GM20000 (cell line): ENCODE measurements at regions not wholly inside any gene's neighbourhood (a gene's known extent, or its start where the extent isn't known, plus 50 kb on each side); places are given as distances from the start of the nearest gene placed in this dataset.

Source experiments
- DNase-seq: peaks from one replicate; pipeline ENCODE4 v3.0.0; 2012; ENCODE audit warnings: low spot score
- CTCF ChIP-seq: IDR thresholded peaks from 2 replicates; pipeline ENCODE4 v1.5.1; 2012; ENCODE audit warnings: mild to moderate bottlenecking, control low read depth; ENCODE audit errors: extremely low read depth, missing control alignments

GRCh38 chr11:23536907-23537306, 676.6 kb upstream of the CCDC179 start:
- no peak for TF ChIP-seq CTCF

GRCh38 chr11:23539556-23539955, 679.3 kb upstream of the CCDC179 start:
- DNase-seq: no peak
- no peak for TF ChIP-seq CTCF

More at GRCh38 chr11:23536907-23537306, 676.6 kb upstream of the CCDC179 start:
- no peak for DNase-seq

- peak; percentile 53 for TF ChIP-seq CTCF
- peak; percentile 53 for DNase-seq
Observed at GRCh38 chr11:23540101-23540561, 679.9 kb upstream of the CCDC179 start.

GRCh38 chr11:23542189-23542588, 681.9 kb upstream of the CCDC179 start:
- no peak for DNase-seq
- no peak for TF ChIP-seq CTCF

- DNase-seq: no peak
- no peak for TF ChIP-seq CTCF
Observed at GRCh38 chr11:23542816-23543215, 682.5 kb upstream of the CCDC179 start.

GRCh38 chr11:23543651-23544222, 683.5 kb upstream of the CCDC179 start:
- TF ChIP-seq CTCF: no peak
- no peak for DNase-seq

GRCh38 chr11:23551706-23552105, 691.4 kb upstream of the CCDC179 start:
- no peak for DNase-seq
- no peak for TF ChIP-seq CTCF
